HCT116 (cell line): ENCODE measurements at regions not wholly inside any gene's neighbourhood (a gene's known extent, or its start where the extent isn't known, plus 50 kb on each side); places are given as distances from the start of the nearest gene placed in this dataset.

ENCODE experiments used
- CTCF ChIP-seq, 3 experiments: fragments of 200-600 bp in 1 of 3; sonication (generic) in 1 of 3; IDR thresholded peaks in 2 of 3; conservative IDR thresholded peaks in 1 of 3; 2 replicates each; pipeline ENCODE4 v1.5.1; 2012 to 2017; ENCODE audit warnings: low read depth in 2 of 3, low read length in 2 of 3, antibody characterized with exemption in 1 of 3, borderline replicate concordance in 1 of 3, control low read depth in 1 of 3, mild to moderate bottlenecking in 1 of 3, mixed read lengths in 1 of 3, mixed run types in 1 of 3, moderate library complexity in 1 of 3; ENCODE audit not compliant: insufficient read depth in 1 of 3
- EZH2phosphoT487 ChIP-seq: fragments of 200-600 bp; IDR thresholded peaks from 2 replicates; pipeline ENCODE4 v1.6.1; 2018; ENCODE audit warnings: antibody characterized with exemption, borderline replicate concordance
- POLR2A ChIP-seq: IDR thresholded peaks from 2 replicates; pipeline ENCODE4 v1.7.0; 2011; ENCODE audit warnings: borderline replicate concordance; ENCODE audit not compliant: insufficient read depth, insufficient read length; ENCODE audit errors: extremely low read depth
- POLR2AphosphoS5 ChIP-seq: IDR thresholded peaks from 2 replicates; pipeline ENCODE4 v1.6.1; 2011; ENCODE audit warnings: mild to moderate bottlenecking, low read depth, low read length, moderate library complexity
- YY1 ChIP-seq: IDR thresholded peaks from 2 replicates; pipeline ENCODE4 v1.6.1; 2011; ENCODE audit warnings: low read length, low read depth, moderate library complexity, mild to moderate bottlenecking; ENCODE audit not compliant: insufficient replicate concordance; ENCODE audit errors: extremely low read depth
- TF ChIP-seq, protein P1 (sequence below): IDR thresholded peaks from 2 replicates; pipeline ENCODE4 v1.6.1; 2012

DNA sequence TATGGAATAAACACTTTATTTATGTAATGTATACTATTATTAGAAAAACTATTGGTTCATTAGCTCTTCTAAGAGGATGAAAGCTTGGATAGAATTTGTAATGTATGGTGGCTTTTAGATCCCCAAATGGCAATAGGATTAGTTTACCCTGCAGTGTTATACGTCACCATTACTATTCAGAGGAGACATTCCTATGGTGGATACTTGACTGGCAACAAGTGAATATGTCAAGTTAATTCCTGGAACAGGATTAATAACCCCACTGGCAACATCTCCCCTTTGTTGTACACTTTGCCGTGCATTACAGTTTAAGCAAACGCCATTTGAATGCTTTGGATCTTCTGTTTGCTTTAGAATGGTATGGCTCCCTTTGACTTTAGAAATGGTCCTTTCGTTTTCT, 420.3 kb downstream of the FAM47B start:
- no peak for TF ChIP-seq EZH2phosphoT487
- TF ChIP-seq CTCF (IDR thresholded peaks at IDR 0.05 in 2 of 3, conservative IDR thresholded peaks at IDR 0.05 in 1 of 3; ENCODE audit: borderline replicate concordance in 1 of 3, insufficient read depth in 1 of 3, low read depth in 2 of 3, low read length in 2 of 3): no peak
- no peak for TF ChIP-seq POLR2A
- TF ChIP-seq, protein P1, sequence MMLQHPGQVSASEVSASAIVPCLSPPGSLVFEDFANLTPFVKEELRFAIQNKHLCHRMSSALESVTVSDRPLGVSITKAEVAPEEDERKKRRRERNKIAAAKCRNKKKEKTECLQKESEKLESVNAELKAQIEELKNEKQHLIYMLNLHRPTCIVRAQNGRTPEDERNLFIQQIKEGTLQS: no peak
- TF ChIP-seq POLR2AphosphoS5: no peak
- no peak for TF ChIP-seq YY1
